ENCODE measurements at regions not wholly inside any gene's neighbourhood (a gene's known extent, or its start where the extent isn't known, plus 50 kb on each side); places are given as distances from the start of the nearest gene placed in this dataset.
"Not testable (repeated sequence)": the region's sequence is repeated elsewhere in the genome, so short reads cannot be mapped to it uniquely, and the experiment has no call there.

- Histone ChIP-seq H3K27ac (no peak overlapping the region), H3K4me1 (no peaks in the 10 kb centered on the region), H3K36me3 (no peaks in the 10 kb centered on the region), H3K4me3 (no peak overlapping the region), H3K27me3 (no peaks in the 10 kb centered on the region), H3K9me3 (no peaks in the 10 kb centered on the region)
- ATAC-seq (no peak), DNase-seq (no peak)
- in situ Hi-C loops (cut with MboI; ENCODE audit: low sequenced_read_pairs in 4 of 4) = no loop called here
- TF ChIP-seq CTCF (IDR thresholded peaks at IDR 0.05 in 4 of 5, conservative IDR thresholded peaks at IDR 0.05 in 1 of 5) (no peak), POLR2A (IDR thresholded peaks at IDR 0.05) (no peak)
- intact Hi-C loops (cut with DNase I; ENCODE audit: low total_unique reads) = no loop called here
Observed at GRCh38 chr2:192407692-192408091, 213.0 kb upstream of the TMEFF2 start.

- TF ChIP-seq CTCF (IDR thresholded peaks at IDR 0.05 in 4 of 5, conservative IDR thresholded peaks at IDR 0.05 in 1 of 5) (no peak), POLR2A (IDR thresholded peaks at IDR 0.05) (no peak)
- Histone ChIP-seq H3K27ac (no peak overlapping the region), H3K27me3 (no peaks in the 10 kb centered on the region), H3K4me1 (no peaks in the 10 kb centered on the region), H3K36me3 (no peaks in the 10 kb centered on the region), H3K9me3 (no peaks in the 10 kb centered on the region), H3K4me3 (no peak overlapping the region)
- in situ Hi-C loops (cut with MboI; ENCODE audit: low sequenced_read_pairs in 4 of 4) = no loop called here
- ATAC-seq = no peak
- intact Hi-C loops (cut with DNase I; ENCODE audit: low total_unique reads) = no loop called here
- DNase-seq = no peak
Observed at GRCh38 chr2:192398236-192398635, 203.5 kb upstream of the TMEFF2 start.

- no peaks in the 10 kb centered on the region for H3K4me1 ChIP-seq
- no peak for ATAC-seq
- no peak overlapping the region for H3K4me3 ChIP-seq
- in situ Hi-C loops (cut with MboI; ENCODE audit: low sequenced_read_pairs in 4 of 4) (no loop called here), intact Hi-C loops (cut with DNase I; ENCODE audit: low total_unique reads) (no loop called here)
- DNase-seq = no peak
- H3K27ac ChIP-seq = no peak overlapping the region
- H3K36me3 ChIP-seq = no peaks in the 10 kb centered on the region
- no peak for TF ChIP-seq CTCF (IDR thresholded peaks at IDR 0.05 in 4 of 5, conservative IDR thresholded peaks at IDR 0.05 in 1 of 5)
- TF ChIP-seq POLR2A (IDR thresholded peaks at IDR 0.05) = no peak
- H3K27me3 ChIP-seq = no peaks in the 10 kb centered on the region
- H3K9me3 ChIP-seq = no peaks in the 10 kb centered on the region
Observed at GRCh38 chr2:192394605-192395004, 199.9 kb upstream of the TMEFF2 start.

DNA sequence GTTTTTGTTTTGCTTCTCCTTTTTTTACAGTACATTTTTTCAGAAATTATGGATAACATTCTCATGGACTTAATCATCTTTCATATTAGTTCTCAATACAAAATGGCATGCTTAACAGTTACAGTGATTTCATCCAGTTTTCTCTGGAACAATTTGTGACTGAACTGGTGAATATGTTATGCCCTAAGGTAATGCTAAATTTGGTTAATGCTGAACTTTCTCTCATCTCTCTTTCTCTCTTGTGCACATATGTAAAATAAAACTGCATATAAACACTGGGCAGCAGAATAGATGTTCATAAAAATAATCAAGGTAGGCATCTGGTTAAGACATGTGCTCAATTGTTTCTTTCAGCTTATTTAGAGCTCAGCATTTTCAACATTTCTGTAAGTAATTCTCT, 196.3 kb upstream of the TMEFF2 start:
- Histone ChIP-seq H3K27ac (no peak overlapping the region), H3K9me3 (no peaks in the 10 kb centered on the region), H3K27me3 (no peaks in the 10 kb centered on the region), H3K4me1 (no peaks in the 10 kb centered on the region), H3K4me3 (no peak overlapping the region), H3K36me3 (no peaks in the 10 kb centered on the region)
- intact Hi-C loops (cut with DNase I; ENCODE audit: low total_unique reads) = no loop called here
- in situ Hi-C loops (cut with MboI; ENCODE audit: low sequenced_read_pairs in 4 of 4) = no loop called here
- DNase-seq (no peak), ATAC-seq (no peak)
- TF ChIP-seq POLR2A (IDR thresholded peaks at IDR 0.05) (no peak), CTCF (IDR thresholded peaks at IDR 0.05 in 4 of 5, conservative IDR thresholded peaks at IDR 0.05 in 1 of 5) (no peak)

DNA sequence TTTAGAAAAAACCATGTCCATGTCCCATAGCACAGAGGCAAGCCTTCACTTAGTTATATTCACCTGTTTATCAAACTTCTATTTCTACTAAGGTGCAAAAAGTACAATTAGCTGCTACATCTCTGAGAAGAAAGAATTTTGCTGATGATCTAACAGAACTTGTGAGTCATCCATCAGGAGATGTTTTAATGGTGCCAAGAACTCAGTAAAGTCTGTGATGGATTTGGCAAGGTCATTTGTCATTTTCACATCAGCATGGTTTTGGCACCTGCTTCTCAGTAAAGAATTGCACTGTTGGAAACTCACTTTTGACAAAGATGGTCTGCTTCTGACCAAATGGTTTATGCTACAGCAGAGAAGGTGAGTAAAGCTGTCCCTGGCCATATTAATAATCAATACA, 195.7 kb upstream of the TMEFF2 start:
- Histone ChIP-seq H3K36me3 (no peaks in the 10 kb centered on the region), H3K9me3 (no peaks in the 10 kb centered on the region), H3K4me1 (no peaks in the 10 kb centered on the region), H3K27me3 (no peaks in the 10 kb centered on the region), H3K4me3 (no peak overlapping the region), H3K27ac (no peak overlapping the region)
- DNase-seq (no peak), ATAC-seq (no peak)
- intact Hi-C loops (cut with DNase I; ENCODE audit: low total_unique reads) (no loop called here), in situ Hi-C loops (cut with MboI; ENCODE audit: low sequenced_read_pairs in 4 of 4) (no loop called here)
- TF ChIP-seq CTCF (IDR thresholded peaks at IDR 0.05 in 4 of 5, conservative IDR thresholded peaks at IDR 0.05 in 1 of 5) (no peak), POLR2A (IDR thresholded peaks at IDR 0.05) (no peak)

DNA sequence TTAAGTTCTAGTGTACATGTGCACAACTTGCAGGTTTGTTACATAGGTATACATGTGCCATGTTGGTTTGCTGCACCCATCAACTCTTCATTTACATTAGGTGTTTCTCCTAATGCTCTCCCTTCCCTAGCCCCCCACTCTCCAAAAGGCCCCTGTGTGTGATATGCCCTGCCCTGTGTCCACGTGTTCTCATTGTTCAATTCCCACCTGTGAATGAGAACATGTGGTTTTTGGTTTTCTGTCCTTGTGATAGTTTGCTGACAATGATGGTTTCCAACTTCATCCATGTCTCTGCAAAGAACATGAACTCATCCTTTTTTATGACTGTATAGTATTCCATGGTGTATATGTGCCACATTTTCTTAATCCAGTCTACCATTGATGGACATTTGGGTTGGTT, 189.5 kb upstream of the TMEFF2 start:
- H3K9me3 ChIP-seq; H3K4me3 ChIP-seq; in situ Hi-C loops (cut with MboI; ENCODE audit: low sequenced_read_pairs in 4 of 4); intact Hi-C loops (cut with DNase I; ENCODE audit: low total_unique reads); ATAC-seq; H3K4me1 ChIP-seq; H3K36me3 ChIP-seq; H3K27ac ChIP-seq; DNase-seq; H3K27me3 ChIP-seq: not testable (repeated sequence)
